ENCODE measurements at regions not wholly inside any gene's neighbourhood (a gene's known extent, or its start where the extent isn't known, plus 50 kb on each side); places are given as distances from the start of the nearest gene placed in this dataset.

DNA sequence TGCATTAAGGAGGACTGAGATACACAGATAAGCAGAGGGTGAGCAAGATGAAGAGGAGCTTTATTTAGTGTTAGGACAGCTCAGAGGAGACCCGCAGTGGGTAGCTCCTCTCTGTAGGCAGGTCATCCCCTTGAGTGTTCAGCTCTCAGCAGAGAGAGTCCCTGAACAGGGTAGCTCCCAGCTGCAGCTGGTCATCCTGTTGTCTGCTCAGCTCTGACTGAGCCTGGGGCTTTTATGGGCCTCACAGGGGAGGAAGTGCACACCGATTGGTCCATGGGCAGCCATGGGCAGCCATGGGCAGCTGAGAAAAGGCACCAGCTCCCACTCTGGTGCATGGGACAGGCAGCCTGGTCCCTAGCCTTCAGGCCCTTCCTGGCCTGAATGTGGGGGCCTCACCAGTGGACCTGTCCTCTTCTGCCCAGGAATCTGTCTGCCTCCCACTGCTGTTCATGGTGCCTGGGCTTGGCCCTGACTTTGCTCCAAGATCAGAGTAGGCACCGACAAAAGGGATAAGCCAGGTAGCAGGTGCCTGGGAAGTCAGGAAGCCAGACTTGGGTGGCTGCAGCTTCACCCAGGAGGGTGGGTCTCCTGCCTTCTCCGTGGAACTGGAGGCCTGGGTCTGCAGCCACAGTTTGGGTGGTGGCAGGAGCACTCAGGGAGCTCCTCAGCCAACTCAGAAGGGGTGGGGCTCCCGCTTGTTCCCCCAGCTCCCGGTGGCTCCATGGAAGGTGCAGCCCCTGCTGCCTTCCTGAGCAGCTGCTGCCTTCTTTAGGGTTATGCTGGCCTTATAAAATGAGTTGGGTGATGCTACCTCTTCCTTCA, 54.7 kb downstream of the MYEOV start:
- DNase-seq (ENCODE audit: low read depth, low spot score) = no peak

DNA sequence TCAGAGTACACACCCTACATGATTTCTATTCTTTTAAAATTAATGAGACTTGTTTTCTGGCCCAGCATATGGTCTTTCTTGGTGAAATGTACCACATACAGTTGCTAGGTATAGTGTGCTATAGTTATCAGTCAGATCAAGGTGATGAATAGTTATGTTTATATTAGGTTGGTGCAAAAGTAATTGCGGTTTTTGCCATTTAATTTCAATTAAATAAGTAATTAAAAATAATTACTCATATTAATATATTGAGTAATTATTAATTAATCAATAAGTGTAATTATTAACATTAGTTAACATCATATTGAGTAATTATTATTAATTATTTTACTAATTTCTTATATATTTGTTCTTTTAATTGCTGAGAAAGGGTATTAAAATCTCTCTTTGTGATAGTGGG, 56.1 kb downstream of the MYEOV start:
- no peak for DNase-seq (ENCODE audit: low read depth, low spot score)

DNA sequence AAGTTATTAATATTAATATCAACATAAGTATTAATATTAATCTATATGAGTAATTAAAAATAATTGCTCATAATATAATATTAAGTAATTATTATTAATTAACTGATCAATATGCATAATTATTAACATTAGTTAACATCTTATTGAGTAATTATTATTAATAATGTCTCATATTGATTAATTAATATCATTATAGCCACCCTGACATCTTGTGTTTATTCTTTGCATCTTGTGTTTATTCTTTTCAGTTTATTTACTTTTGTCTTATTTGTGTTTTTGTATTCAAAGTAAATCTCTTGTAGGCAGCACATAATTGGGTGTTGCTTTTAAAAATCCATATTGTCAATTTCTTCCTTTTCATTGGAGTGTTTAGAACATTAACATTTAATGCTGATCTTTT, 56.6 kb downstream of the MYEOV start:
- no peak for DNase-seq (ENCODE audit: low read depth, low spot score)

DNA sequence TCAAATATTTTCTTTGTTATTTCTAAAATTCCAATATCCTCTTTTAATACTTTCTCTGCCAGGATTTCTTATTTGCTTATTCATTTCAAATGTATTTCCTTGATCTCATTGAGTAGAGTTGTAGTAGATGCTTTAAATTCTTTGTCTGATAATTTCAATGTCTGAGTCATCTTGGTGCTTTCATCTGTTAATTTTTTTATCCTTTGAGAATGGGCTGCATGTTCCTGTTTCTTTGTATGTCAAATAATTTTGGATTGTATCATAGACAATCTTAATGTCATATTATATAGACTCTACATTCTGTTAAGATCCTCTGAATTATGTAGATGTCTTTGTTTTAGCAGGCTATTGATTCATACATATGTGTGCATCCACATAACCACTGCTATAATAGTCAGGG, 57.5 kb downstream of the MYEOV start:
- no peak for DNase-seq (ENCODE audit: low read depth, low spot score)

DNA sequence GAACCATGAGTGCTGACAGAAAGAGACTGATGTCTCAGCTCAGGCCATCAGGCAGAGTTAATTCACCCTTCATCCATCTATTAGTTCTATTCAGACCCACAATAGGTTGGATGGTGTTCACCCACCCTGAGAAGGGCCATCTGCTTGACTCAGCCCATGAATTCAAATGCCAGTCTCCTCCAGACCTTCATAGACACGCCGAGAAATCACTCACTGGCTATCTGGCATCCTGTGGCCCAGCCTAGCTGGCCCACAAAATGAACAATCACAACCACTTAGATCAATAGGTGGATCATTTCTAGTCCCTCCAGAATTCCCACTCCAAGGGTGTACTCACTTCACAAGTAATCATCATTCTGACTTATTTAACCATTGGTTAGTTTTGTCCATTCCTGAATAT, 58.2 kb downstream of the MYEOV start:
- no peak for DNase-seq (ENCODE audit: low read depth, low spot score)

DNA sequence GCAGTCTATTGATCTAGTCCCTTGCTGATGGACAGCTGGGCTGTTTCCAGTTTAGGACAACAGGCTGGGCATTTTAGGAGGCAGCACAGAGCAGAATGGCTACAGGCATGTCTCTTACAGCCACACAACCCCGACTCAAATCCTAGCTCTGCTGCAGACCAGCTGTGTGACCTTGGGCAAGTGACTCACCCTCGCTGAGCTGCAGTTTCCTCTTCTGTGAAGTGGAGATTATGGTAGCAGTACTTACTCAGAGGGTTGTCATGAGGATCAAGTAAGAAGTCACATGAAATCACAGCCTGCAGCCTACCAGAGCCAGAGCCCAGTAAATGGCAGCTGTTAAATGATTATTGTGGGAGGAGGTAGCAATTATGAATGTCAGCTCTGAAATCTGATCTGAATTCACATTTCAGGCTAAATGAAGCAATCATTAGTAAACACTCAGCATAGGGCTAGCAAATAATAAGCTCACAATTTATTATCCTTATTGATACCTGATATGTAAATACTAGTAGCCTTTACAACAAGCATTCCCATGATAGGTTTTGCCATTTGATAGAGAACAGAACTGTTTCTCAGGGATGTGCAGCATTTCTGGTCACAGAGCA, 58.9 kb downstream of the MYEOV start:
- peak; percentile 60 for DNase-seq (ENCODE audit: low read depth, low spot score)

DNA sequence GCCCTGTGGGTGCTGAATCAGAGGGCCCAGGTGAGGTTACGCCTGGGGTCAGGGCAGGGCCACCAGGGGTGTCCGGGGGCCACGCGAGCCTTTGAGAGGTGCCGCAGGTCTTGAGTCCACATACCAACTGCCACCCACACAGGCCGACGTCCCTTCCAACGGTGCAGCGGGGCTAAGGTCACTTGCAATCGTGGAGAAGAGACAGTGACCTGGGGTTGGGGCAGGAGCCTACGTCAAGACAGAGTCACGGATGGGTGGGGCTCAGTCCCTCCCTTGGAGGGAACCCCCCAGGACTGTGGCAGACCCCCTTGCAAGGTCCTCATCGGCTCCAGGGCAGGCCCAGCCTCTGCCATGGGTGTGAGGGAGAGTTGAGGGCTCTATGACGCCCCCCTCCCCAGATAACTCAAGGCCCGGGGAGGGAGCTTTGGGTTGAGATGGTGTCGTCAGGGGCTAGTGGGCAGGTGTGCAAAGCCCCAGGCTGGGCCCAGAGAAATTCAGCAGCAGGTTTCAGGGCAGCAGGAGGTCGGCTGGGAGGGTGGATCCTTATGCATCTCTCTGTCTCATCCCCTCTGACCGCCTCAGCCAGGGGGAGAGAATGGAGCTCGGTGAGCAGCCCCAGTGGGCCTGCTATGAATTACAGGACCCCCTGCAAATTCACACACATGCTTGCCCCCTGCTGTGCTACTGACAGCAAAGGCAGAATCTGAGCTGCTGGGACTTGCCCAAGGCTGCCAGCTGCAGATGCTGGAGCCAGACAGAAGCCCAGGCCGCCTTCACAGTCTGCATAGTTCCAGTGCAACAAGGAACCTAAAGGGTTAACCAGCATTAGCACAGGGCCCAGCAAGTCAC, 60.0 kb downstream of the MYEOV start:
- no peak for DNase-seq (ENCODE audit: low read depth, low spot score)

DNA sequence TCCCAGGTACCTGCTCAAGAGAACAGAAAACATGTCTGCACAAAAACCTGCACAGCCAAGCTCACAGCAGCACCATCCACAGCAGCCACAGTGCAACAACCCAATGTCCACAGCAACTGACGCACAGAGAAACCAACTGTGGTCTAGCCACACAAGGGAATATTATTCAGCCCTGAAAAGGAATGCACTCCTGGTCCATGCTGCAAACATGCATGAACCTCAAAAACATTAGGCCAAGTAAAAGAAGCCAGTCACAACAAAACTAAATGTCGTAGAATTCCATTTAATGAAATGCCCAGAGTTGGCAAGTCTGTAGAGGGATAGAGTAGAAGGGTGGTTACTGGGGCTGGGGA, 60.6 kb downstream of the MYEOV start:
- DNase-seq (ENCODE audit: low read depth, low spot score) = no peak

DNA sequence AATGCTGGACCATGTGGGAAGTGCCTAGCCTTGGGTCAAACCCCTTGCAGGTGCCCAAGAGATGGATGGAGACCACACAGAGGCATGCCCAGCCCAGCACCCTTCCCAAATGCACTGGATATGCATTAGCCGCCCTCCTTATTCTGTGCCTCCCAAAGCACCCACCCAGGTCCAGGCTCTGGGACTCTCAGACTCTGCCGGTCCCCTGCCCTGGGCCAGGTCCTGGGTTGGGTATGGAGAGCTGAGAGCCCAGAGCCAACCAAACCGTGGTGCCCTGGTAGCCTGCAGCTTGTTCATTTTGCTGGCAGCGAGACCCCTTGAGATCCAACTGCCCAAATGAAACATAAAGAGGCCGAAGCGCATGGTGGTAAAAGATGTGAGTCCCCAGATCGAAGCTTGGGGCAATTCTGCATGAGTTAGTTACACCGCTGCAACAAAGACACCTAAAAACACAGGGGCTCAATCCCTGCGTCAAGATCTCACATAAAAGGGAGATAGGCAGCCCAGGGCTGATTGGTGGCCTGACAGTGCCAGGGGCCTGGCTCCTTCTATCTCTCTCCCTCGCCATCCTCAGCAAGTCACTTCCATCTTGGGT, 61.5 kb downstream of the MYEOV start:
- no peak for DNase-seq (ENCODE audit: low read depth, low spot score)

DNA sequence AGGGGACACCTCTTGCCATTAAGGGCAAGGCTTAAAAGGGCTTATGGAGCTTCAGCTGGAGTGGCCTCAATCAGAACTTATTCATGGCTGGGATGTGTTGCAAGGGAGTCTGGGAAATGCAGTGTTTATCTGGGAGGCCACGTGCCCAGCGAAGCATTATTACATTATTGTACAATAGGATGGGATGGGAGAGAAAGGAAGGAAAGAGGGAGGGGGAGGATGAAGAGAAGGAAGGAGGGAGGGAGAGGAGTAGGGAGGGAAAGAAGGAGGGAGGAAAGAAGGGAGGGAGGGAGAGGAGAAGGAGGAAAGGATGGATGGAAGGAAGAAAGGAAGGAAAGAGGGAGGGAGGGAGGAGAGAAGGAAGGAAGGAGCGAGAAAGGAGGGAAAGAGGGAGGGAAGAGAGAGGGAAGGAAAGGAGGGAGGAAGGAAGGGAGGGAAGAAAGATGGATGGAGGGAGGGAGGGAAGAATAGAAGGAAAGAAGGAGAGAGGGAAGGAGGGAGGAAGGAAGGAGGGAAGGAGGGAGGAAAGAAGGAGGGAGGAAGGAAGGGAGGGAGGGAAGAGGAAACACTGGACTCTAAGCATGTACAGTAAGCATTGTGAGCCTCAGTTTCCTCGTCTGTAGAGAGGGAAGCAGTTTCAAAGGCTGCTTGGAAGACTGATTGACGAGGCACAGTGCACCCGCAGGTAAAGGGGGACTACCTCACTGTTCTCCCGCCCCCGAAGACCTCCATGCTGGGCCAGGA, 62.2 kb downstream of the MYEOV start:
- no peak for DNase-seq (ENCODE audit: low read depth, low spot score)

DNA sequence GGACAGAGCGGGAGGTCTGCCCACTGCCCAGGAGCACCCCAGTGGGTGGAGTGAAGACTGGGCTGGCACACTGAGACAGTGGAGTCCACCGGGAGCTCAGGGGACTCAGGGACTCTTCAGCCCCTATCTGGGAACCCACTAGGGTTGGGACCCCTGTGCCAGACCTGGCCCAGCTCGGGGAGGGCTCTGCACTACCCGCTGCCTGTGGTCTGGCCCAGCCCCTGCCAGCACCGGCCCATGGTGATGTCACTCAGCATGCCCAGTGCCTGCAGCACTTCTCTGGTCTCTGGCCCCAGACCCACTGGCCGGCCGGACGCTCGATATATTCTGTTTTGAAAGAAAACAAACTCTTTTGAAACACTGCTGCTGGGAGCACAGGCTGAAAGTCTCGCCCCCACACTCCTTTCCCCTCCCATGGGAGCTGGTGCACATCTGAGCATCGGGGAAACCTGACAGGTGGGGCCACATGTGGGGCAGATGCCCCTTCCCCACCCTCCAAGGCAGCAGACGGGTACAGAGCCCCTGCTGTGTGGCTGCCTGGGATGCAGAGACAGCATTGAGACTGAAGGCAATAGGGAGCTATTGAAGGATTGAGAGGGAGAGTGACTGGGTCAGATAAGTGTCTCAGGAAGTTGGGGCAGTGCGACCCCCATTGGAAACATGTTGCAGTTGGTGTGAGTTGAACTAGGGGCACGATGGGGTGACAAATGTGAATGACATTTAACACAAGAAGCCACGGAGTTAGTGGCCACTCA, 62.9 kb downstream of the MYEOV start:
- DNase-seq (ENCODE audit: low read depth, low spot score) = no peak

DNA sequence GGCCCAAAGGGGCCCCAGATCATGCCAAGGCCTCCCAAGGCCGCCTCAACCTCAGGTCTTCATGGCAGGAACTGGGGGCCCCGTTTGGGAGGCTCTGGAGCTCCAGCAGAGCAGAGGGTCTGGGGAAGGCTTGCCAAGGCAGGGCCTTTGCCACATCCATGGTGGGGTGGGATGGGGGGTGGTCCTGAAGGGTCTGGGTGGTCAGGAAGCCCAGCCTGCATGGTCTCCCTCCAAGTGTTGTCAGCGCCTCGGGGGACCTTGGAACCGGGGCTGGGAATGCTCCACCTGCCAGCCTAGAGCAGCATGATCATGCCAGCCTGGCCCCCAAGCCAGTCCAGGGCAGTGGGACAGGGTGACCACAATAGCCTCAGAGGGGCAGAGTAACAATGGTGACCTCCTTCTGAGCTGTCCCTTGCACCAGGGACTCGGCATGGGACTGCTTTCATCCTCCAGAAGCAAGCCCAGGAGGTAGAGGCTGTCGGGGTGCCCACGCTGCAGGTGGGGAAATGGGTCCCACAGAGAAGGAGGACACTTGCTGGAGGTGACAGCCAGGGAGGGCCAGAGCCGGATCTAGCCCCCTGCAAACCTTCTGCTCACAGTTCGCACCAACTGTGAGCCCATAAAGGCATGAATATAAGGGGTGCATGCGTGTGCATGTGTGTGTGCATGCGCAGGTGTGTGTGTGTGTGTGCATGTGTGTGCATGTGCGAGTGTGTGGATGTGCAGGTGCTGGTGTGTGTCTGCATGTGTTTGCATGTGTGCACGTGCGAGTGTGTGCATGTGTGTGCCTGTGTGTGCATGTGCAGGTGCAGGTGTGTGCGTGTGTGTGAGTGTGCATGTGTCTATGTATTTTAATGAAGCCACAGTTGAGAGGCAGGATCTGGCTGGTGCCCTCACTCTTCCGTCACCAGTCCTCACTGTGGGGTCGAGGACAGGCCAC, 63.8 kb downstream of the MYEOV start:
- no peak for DNase-seq (ENCODE audit: low read depth, low spot score)

DNA sequence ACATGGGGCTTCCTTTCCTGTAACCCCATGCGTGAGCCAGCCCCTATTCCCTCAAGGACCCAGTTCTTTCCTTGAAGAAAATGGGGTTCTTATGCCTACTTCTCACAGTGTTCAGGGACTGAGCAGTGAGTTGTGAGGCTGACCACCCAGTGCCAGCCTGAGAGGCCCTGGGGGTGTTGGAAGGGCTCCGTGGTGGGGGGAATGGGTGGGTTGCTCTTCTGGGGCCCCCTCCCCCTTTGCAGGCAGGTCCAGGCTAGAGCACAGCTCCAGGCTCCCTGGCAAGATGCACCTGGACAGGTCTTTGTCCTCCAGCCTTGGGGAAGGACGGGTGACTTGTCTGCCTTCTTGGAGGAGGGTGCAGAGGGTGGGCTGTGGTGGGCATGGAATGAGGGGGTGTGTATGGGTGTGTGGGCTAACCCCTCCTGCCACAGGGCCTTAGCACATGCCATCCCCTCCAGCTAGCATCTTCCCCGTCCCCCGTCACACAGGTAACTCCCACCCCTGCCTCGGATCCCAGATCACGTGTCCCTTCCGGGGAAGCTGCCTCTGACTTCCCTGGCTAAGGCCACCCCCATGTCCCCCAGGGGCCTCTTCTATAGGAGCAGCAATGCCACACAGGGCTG, 64.6 kb downstream of the MYEOV start:
- DNase-seq (ENCODE audit: low read depth, low spot score) = no peak

DNA sequence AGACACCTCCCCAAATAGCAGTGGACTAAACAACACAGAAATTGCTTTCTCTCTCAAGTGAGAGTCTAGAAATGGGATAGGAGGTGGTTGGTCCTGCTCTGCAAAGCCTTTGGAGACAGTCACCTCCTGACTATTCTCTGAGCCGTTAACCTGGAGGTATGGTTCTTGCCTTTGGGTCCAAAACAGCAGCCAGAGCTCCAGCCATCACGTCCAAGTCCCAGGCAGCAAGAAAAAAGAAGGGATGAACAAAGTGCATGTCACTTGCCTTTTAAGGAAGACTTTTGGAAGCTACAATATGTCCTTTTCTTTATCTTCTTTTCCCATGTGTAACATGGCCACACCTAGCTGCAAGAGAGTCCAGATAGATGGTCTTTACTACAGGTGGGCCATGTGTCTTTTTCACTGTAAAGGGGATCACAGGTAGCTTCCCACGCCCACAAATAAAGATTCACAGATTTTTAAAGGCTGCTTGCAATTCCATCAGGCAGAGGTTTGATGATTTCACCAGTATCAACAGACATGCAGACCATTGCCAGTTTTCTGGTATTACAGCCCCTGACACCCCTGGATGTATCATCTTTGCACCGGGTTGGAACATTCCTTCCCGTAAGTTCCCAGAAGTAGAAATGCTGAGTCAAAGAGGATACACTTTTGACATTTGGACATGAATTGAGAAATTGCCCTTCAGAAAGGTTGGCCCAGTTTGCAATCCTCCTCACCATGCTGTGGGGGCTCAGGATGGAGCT, 66.0 kb downstream of the MYEOV start:
- DNase-seq (ENCODE audit: low read depth, low spot score) = no peak

DNA sequence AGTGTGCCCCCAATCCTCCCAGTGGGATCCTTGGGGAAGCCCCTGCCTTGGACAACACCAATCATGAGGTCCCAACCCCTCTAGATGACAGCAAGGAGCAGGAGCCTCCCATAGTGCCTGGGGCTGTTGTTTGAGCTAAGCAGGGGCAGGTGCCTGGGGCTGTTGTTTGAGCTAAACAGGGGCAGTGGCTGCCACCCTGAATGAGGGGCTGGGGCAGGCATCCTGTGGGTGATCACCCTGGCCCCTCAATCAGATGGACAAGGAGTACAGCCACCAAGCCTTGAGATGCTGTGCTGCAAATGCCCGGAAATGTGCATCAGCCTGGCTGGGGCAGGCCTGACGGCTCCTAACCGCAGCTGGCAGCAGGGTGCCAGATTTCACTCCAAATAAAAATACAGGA, 66.7 kb downstream of the MYEOV start:
- no peak for DNase-seq (ENCODE audit: low read depth, low spot score)

DNA sequence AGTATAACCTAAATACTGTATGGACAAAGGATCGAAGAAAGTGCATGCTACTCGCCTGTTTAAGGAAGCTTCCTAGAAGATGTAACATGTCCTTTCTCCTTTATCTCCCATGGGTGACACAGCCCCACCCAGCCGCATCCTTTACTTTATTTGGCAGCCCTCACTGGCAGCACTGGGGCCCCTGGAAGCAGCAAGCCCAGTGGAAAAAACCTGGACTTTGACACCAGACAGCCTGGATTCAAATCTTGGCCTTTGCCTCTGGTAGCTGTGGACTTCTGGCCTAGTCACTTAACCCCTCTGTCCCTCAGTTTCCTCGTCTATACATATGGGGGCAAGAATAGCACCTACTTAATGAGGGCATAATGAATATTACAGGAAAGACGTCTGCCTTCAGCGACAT, 67.1 kb downstream of the MYEOV start:
- no peak for DNase-seq (ENCODE audit: low read depth, low spot score)

DNA sequence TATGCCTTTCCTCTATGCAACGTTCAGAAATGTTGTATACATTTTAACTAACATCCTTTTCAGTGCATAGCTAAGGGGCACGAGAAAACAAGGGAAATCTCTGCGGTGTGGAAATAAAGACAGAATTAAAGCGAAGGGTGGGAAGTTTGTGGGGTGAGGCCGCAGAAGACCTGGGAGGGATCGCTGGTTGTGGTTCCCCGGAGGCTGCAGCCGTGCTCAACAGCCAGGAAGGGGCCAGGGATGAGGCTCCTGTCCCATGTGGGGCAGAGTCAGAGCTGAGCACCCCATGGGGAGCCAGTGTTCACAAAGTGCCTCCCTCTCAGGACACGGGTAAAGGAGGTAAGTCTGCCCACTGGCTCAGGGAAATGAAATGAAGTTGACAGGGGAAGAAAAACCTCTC, 67.5 kb downstream of the MYEOV start:
- no peak for DNase-seq (ENCODE audit: low read depth, low spot score)

DNA sequence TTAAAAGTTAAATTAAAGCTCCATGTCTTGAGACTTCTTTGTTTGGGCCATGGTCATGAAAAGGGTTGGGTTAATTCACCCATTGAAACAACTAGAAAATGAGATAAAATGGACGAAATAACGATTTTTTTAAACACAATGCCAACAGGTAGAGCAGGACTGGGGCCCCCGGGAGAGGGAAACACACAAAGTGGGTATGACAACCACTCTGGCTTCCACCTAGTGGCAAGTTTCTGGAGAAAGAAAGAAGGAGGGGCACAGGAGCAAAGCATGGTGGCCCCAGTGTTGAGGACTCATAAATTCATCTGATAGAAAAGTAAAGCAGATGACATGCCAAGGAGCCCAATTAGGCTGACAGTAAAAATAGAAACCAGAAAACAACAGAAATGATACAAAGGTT, 68.4 kb downstream of the MYEOV start:
- DNase-seq (ENCODE audit: low read depth, low spot score) = no peak

DNA sequence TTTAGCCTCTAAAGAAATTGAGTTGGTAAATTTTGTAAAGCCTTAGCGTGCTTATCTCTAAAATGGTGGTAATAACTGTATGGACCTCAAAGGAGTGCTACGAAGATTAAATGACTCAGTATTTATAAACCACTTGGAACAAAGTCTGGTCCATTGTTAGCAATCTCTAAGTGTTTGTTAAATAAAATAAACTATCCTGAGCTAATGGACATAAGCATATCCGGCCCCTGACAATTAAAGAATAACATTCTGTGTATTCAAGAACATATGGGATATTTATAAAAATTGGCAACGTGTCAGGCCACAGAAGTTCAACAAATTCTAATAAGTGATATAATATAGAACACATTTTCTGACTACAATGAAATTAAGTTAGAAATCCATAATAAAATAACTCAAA, 71.0 kb downstream of the MYEOV start:
- DNase-seq (ENCODE audit: low read depth, low spot score) = no peak

Measured in smooth muscle cell of the brain vasculature (primary cell).